ENCODE measurements at regions not wholly inside any gene's neighbourhood (a gene's known extent, or its start where the extent isn't known, plus 50 kb on each side); places are given as distances from the start of the nearest gene placed in this dataset.

DNA sequence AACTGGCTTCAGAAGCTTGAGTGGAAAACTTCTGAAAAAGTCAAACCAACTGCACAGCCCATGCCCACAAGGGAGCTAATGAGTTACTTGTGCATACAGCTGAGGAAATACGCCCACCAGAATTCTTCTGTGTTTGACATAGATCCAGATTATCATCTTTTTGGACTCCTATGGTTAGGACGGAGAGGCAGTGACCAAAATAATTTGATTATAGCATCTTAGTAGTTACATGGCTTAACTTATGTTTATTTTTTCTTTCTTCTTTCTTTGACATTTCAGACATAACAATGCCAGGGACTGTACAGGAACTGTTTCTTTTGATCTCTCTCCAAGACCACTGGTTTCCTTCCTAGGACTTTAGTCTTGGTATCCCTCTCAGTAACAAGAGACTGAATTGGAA, 246.1 kb upstream of the RASGRP1 start:
- TF ChIP-seq CBX8 (IDR thresholded peaks at IDR 0.05) (no peak), HDAC2 (IDR thresholded peaks at IDR 0.05) (no peak), CBX2 (IDR thresholded peaks at IDR 0.05; ENCODE audit: borderline replicate concordance, low read depth) (no peak), ESRRA (IDR thresholded peaks at IDR 0.05; ENCODE audit: borderline replicate concordance, low read length) (no peak), CHD2 (IDR thresholded peaks at IDR 0.05; ENCODE audit: low read length, partially characterized antibody) (no peak), EP300 (IDR thresholded peaks at IDR 0.05) (no peak), RARB (CRISPR knock-in tag; IDR thresholded peaks at IDR 0.05) (no peak)
- TF ChIP-seq, protein P1, sequence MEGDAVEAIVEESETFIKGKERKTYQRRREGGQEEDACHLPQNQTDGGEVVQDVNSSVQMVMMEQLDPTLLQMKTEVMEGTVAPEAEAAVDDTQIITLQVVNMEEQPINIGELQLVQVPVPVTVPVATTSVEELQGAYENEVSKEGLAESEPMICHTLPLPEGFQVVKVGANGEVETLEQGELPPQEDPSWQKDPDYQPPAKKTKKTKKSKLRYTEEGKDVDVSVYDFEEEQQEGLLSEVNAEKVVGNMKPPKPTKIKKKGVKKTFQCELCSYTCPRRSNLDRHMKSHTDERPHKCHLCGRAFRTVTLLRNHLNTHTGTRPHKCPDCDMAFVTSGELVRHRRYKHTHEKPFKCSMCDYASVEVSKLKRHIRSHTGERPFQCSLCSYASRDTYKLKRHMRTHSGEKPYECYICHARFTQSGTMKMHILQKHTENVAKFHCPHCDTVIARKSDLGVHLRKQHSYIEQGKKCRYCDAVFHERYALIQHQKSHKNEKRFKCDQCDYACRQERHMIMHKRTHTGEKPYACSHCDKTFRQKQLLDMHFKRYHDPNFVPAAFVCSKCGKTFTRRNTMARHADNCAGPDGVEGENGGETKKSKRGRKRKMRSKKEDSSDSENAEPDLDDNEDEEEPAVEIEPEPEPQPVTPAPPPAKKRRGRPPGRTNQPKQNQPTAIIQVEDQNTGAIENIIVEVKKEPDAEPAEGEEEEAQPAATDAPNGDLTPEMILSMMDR (IDR thresholded peaks at IDR 0.05), result no peak
- TF ChIP-seq, protein P2, sequence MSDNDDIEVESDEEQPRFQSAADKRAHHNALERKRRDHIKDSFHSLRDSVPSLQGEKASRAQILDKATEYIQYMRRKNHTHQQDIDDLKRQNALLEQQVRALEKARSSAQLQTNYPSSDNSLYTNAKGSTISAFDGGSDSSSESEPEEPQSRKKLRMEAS (IDR thresholded peaks at IDR 0.05), result no peak
- TF ChIP-seq, protein P3, sequence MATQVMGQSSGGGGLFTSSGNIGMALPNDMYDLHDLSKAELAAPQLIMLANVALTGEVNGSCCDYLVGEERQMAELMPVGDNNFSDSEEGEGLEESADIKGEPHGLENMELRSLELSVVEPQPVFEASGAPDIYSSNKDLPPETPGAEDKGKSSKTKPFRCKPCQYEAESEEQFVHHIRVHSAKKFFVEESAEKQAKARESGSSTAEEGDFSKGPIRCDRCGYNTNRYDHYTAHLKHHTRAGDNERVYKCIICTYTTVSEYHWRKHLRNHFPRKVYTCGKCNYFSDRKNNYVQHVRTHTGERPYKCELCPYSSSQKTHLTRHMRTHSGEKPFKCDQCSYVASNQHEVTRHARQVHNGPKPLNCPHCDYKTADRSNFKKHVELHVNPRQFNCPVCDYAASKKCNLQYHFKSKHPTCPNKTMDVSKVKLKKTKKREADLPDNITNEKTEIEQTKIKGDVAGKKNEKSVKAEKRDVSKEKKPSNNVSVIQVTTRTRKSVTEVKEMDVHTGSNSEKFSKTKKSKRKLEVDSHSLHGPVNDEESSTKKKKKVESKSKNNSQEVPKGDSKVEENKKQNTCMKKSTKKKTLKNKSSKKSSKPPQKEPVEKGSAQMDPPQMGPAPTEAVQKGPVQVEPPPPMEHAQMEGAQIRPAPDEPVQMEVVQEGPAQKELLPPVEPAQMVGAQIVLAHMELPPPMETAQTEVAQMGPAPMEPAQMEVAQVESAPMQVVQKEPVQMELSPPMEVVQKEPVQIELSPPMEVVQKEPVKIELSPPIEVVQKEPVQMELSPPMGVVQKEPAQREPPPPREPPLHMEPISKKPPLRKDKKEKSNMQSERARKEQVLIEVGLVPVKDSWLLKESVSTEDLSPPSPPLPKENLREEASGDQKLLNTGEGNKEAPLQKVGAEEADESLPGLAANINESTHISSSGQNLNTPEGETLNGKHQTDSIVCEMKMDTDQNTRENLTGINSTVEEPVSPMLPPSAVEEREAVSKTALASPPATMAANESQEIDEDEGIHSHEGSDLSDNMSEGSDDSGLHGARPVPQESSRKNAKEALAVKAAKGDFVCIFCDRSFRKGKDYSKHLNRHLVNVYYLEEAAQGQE (IDR thresholded peaks at IDR 0.05), result no peak

Measured in A549 (cell line).